ENCODE measurements at regions not wholly inside any gene's neighbourhood (a gene's known extent, or its start where the extent isn't known, plus 50 kb on each side); places are given as distances from the start of the nearest gene placed in this dataset.
"Not testable (repeated sequence)": the region's sequence is repeated elsewhere in the genome, so short reads cannot be mapped to it uniquely, and the experiment has no call there.

- DNase-seq (ENCODE audit: low spot score), result no peak
These were observed 118.7 kb downstream of the BEND2 start for GRCh38 chrX:18102006-18102405.

- DNase-seq (ENCODE audit: low spot score), result no peak
These were observed 119.6 kb downstream of the BEND2 start for GRCh38 chrX:18101087-18101486.

GRCh38 chrX:18099745-18100144, 120.9 kb downstream of the BEND2 start:
- no peak for DNase-seq (ENCODE audit: low spot score)

GRCh38 chrX:18098763-18099162, 121.9 kb downstream of the BEND2 start:
- peak; percentile 7 for DNase-seq (ENCODE audit: low spot score)

- DNase-seq (ENCODE audit: low spot score), result no peak
These were observed 144.3 kb downstream of the BEND2 start for GRCh38 chrX:18076434-18076833.

- no peak for DNase-seq (ENCODE audit: low spot score)
These were observed 145.1 kb downstream of the BEND2 start for GRCh38 chrX:18075603-18076002.

GRCh38 chrX:18068045-18068444, 152.6 kb downstream of the BEND2 start:
- DNase-seq (ENCODE audit: low spot score), result not testable (repeated sequence)

GRCh38 chrX:18065956-18066355, 154.7 kb downstream of the BEND2 start:
- DNase-seq (ENCODE audit: low spot score), result no peak

- DNase-seq (ENCODE audit: low spot score), result no peak
These were observed 169.0 kb downstream of the BEND2 start for GRCh38 chrX:18051690-18052089.

GRCh38 chrX:18047491-18047890, 173.2 kb downstream of the BEND2 start:
- DNase-seq (ENCODE audit: low spot score), result no peak

- DNase-seq (ENCODE audit: low spot score), result no peak
These were observed 175.2 kb downstream of the BEND2 start for GRCh38 chrX:18045436-18045835.

- DNase-seq (ENCODE audit: low spot score), result no peak
These were observed 177.9 kb downstream of the BEND2 start for GRCh38 chrX:18042776-18043175.

GRCh38 chrX:18041656-18042055, 179.0 kb downstream of the BEND2 start:
- DNase-seq (ENCODE audit: low spot score), result no peak

- no peak for DNase-seq (ENCODE audit: low spot score)
These were observed 177.9 kb upstream of the RAI2 start for GRCh38 chrX:18039023-18039422.

GRCh38 chrX:18036394-18036793, 175.3 kb upstream of the RAI2 start:
- no peak for DNase-seq (ENCODE audit: low spot score)

GRCh38 chrX:18034945-18035344, 173.8 kb upstream of the RAI2 start:
- no peak for DNase-seq (ENCODE audit: low spot score)

GRCh38 chrX:18034504-18034903, 173.4 kb upstream of the RAI2 start:
- DNase-seq (ENCODE audit: low spot score), result no peak

- DNase-seq (ENCODE audit: low spot score), result no peak
These were observed 171.6 kb upstream of the RAI2 start for GRCh38 chrX:18032486-18033221.

- no peak for DNase-seq (ENCODE audit: low spot score)
These were observed 170.8 kb upstream of the RAI2 start for GRCh38 chrX:18031726-18032375.

- DNase-seq (ENCODE audit: low spot score), result not testable (repeated sequence)
These were observed 169.6 kb upstream of the RAI2 start for GRCh38 chrX:18030656-18031055.

- DNase-seq (ENCODE audit: low spot score), result no peak
These were observed 165.1 kb upstream of the RAI2 start for GRCh38 chrX:18026166-18026565.

- no peak for DNase-seq (ENCODE audit: low spot score)
These were observed 156.3 kb upstream of the RAI2 start for GRCh38 chrX:18017411-18017810.

- DNase-seq (ENCODE audit: low spot score), result no peak
These were observed 155.8 kb upstream of the RAI2 start for GRCh38 chrX:18016941-18017340.

GRCh38 chrX:18010253-18010652, 149.2 kb upstream of the RAI2 start:
- DNase-seq (ENCODE audit: low spot score), result no peak
